ENCODE measurements at regions not wholly inside any gene's neighbourhood (a gene's known extent, or its start where the extent isn't known, plus 50 kb on each side); places are given as distances from the start of the nearest gene placed in this dataset.
A peak's percentile ranks its signal among the peaks of the same experiment; 100 is the strongest.
"Not testable (repeated sequence)": the region's sequence is repeated elsewhere in the genome, so short reads cannot be mapped to it uniquely, and the experiment has no call there.

DNA sequence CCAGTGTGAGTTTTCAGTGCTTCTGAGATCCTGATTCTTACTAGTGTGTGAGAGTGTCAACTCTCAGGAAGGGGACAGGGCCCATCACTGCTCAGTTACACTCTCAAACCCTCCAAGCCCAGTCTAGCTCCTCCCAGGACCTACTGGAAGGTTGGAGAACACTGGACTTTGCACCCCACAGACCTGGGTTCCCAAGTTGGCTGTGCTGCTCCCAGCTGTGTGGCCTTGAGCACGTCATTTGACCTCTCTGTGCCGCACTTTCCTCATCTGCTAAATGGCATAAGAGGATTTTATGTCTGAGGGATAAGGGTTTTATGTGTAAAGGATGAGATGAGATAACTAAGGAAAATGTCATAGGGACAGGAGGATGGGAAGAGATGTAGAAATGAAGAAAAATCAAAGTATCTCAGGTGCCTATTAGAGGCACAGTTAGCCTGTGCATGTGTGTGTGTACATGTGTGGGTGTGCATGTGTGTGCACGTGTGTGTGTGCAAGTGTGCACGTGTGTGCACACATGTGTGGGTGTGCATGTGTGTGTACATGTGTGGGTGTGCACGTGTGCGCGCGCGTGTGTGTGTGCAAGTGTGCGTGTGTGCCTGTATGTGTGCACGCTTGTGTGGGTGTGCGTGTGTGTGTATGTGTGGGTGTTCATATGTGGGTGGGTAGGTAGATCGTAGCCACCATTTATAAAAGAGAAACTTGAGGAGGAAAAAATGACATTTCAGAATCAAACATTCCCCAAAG is 108.0 kb upstream of the GRK3 start:
- DNase-seq; H3K9me3 Mint-ChIP-seq; ATAC-seq (replicated peaks in 1 of 2); H3K4me3 Mint-ChIP-seq; H3K27me3 Mint-ChIP-seq (ENCODE audit: low read depth): not testable (repeated sequence)
- Mint-ChIP-seq H3K4me1 (ENCODE audit: low read depth) (peaks cover 30% of the 10 kb centered on the region), H3K36me3 (ENCODE audit: insufficient read depth in 2 of 2) (peaks cover 6 to 21% of the 10 kb centered on the region in 2 donors), H3K27ac (peak overlapping the region; percentile 1)

DNA sequence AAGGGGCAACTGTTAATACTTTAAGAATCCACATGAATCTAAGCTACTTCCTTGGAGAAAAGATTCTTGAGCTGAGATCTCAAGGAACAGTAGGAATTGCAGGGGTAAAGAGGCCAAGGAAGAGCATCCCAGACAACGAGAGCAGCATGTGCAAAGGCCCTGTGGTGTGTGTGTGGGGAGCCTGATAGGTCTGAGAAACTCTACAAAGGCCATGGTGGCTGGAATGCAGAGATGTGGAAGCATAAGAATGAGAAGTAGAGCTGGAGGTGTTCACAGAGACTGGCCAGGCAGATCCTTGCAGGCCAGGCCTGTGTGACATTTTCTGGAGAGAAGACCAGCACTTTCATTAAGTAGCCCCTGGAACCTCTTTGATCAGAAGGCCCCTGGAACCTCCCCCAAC is 105.8 kb upstream of the GRK3 start:
- H3K4me1 Mint-ChIP-seq (ENCODE audit: low read depth); H3K9me3 Mint-ChIP-seq; H3K27ac Mint-ChIP-seq; ATAC-seq (replicated peaks in 1 of 2); H3K27me3 Mint-ChIP-seq (ENCODE audit: low read depth); DNase-seq; H3K4me3 Mint-ChIP-seq: not testable (repeated sequence)
- H3K36me3 Mint-ChIP-seq (ENCODE audit: insufficient read depth in 2 of 2) = peaks cover 5 to 23% of the 10 kb centered on the region in 2 donors

DNA sequence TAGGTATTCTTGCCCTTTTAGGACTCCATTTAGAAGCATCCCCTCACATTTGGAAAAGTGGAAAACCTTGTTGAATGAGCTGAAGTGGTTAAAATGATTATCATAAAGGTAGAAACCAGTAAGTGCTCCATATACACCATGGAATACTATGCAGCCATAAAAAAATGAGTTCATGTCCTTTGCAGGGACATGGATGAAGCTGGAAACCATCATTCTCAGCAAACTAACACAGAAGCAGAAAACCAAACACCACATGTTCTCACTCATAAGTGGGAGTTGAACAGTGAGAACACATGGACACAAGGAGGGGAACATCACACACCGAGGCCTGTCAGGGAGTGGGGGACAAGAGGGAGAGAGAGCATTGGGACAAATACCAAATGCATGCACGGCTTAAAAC is 103.8 kb upstream of the GRK3 start:
- not testable (repeated sequence) for H3K27ac Mint-ChIP-seq; H3K4me1 Mint-ChIP-seq (ENCODE audit: low read depth); ATAC-seq (replicated peaks in 1 of 2); DNase-seq; H3K27me3 Mint-ChIP-seq (ENCODE audit: low read depth); H3K9me3 Mint-ChIP-seq; H3K4me3 Mint-ChIP-seq
- peaks cover 4 to 17% of the 10 kb centered on the region in 2 donors for H3K36me3 Mint-ChIP-seq (ENCODE audit: insufficient read depth in 2 of 2)

DNA sequence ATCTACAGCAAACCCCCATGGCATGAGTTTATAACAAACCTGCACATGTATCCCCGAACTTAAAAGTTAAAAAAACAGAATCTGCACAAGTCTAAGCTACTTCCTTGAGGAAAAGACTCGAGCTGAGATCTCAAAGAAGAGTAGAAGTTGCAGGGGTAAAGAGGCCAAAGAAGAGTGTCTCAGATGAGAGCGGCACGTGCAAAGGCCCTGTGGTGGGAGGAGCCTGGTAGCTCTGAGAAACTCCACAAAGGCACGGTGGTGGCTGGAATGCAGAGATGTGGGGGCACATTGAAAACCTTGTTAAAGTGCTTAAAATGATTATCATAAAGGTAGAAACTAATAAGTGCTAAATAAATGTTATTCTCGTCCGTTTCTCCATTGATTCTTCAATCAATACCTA is 103.2 kb upstream of the GRK3 start:
- H3K4me1 Mint-ChIP-seq (ENCODE audit: low read depth) = peaks cover 7% of the 10 kb centered on the region
- no peaks in the 10 kb centered on the region for H3K27me3 Mint-ChIP-seq (ENCODE audit: low read depth)
- peaks cover 4 to 20% of the 10 kb centered on the region in 2 donors for H3K36me3 Mint-ChIP-seq (ENCODE audit: insufficient read depth in 2 of 2)
- no peak overlapping the region for H3K27ac Mint-ChIP-seq
- DNase-seq = no peak
- no peak for ATAC-seq (replicated peaks in 1 of 2)
- H3K9me3 Mint-ChIP-seq = no peaks in the 10 kb centered on the region
- H3K4me3 Mint-ChIP-seq = no peak overlapping the region

DNA sequence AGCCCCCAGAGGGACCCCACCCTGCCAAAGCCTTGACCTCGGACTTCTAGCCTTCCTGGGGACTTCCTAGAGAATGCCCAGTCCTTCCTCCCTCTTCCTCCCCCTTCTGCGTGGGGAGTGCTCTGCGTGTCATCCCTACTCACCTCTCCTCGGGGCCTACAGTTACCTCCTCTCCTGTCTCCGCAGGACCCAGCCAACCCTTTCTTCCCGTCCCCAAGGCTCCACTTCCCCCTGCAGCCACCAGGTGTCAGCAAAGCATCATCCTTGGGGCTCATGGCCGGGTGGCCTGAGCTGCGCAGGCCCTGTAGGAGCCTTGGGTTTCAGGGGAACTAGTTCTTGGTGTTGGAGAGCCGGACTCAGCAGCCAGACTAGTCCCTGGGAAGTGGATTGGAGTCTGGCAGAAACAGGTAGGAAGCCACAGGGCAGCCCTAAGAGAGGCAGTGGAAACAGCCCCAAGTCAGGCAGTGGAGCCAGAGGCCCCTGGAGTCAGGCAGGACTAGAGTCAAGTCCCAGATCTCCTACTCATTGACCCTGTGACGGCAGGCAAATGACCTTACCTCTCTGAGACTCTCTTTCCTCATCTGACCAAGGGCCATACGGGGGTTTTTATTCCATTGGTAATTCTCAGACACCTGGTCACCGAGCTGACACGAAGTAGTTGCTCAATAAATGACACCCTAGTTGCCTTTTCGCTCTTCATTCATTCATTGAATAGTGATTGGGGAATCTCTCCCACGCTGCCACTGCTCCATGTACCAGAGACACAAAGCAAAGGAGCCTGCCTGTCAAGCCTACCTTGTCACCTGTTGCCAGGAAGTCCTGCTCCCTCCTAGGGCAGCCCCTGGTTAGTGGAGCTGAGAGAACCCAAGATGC is 101.8 kb upstream of the GRK3 start:
- H3K4me1 Mint-ChIP-seq (ENCODE audit: low read depth); H3K27me3 Mint-ChIP-seq (ENCODE audit: low read depth); H3K4me3 Mint-ChIP-seq; H3K9me3 Mint-ChIP-seq: not testable (repeated sequence)
- ATAC-seq (replicated peaks in 1 of 2) = peak; percentile 95 to 97
- Mint-ChIP-seq H3K27ac (peak overlapping the region; percentile 19), H3K36me3 (ENCODE audit: insufficient read depth in 2 of 2) (peaks cover 0 to 20% of the 10 kb centered on the region in 2 donors)
- peak; percentile 75 to 87 for DNase-seq

DNA sequence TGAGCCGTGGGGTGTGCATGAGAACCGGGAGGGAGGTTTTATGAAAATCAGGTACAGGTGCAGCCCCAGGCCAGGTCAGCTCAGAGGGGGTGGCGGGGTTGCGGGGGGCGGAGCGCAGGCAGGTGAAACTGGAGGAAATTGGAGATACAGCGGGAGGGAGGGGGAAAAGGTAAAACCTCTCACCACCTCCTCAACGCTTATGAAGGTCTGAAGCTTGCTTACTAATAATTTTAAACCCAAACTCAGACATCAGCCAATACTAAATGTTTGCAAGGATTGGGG is 101.2 kb upstream of the GRK3 start:
- not testable (repeated sequence) for H3K4me3 Mint-ChIP-seq; ATAC-seq (replicated peaks in 1 of 2); H3K27ac Mint-ChIP-seq; H3K9me3 Mint-ChIP-seq; DNase-seq; H3K27me3 Mint-ChIP-seq (ENCODE audit: low read depth); H3K4me1 Mint-ChIP-seq (ENCODE audit: low read depth)
- H3K36me3 Mint-ChIP-seq (ENCODE audit: insufficient read depth in 2 of 2) = peaks cover 0 to 20% of the 10 kb centered on the region in 2 donors

DNA sequence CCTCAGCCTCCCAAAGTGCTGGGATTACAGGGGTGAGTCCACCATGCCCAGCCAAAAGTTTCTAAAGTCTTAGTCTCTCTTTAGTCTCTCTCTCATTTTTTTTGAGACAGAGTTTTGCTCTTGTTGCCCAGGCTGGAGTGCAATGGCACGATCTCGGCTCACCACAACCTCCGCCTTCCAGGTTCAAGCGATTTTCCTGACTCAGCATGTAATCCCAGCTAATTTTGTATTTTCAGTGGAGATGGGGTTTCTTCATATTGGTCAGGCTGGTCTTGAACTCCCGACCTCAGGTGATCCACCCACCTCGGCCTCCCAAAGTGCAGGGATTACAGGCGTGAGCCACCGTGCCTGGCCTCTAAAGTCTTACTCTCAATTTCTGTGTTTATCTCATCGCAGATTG is 100.1 kb upstream of the GRK3 start:
- not testable (repeated sequence) for H3K9me3 Mint-ChIP-seq; H3K27me3 Mint-ChIP-seq (ENCODE audit: low read depth); H3K4me1 Mint-ChIP-seq (ENCODE audit: low read depth); H3K4me3 Mint-ChIP-seq; DNase-seq; H3K27ac Mint-ChIP-seq; ATAC-seq (replicated peaks in 1 of 2)
- H3K36me3 Mint-ChIP-seq (ENCODE audit: insufficient read depth in 2 of 2) = peaks cover 0 to 20% of the 10 kb centered on the region in 2 donors

DNA sequence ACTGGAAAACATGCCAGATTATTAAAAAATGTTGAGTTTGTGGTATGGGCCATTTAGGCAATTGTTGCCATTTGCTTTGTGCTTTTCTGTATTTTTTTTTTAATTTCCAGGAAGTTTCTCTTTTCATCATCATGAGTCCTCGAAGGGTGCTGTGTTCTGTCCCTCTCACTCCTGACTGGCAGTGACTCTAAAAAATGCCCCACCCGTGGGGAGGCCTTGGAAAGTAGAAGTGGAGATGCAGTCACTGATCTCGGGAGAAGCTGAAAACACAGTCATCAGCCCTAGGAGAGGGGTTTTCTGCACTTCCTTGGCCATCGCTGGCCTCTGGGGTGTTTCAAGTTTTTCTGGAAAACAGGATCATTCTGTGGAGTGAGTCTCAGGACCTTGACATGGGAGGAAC is 98.5 kb upstream of the GRK3 start:
- no peak for ATAC-seq (replicated peaks in 1 of 2)
- no peak overlapping the region for H3K4me3 Mint-ChIP-seq
- H3K4me1 Mint-ChIP-seq (ENCODE audit: low read depth) = peaks cover 7% of the 10 kb centered on the region
- no peak for DNase-seq
- no peaks in the 10 kb centered on the region for H3K27me3 Mint-ChIP-seq (ENCODE audit: low read depth)
- H3K9me3 Mint-ChIP-seq = no peaks in the 10 kb centered on the region
- H3K36me3 Mint-ChIP-seq (ENCODE audit: insufficient read depth in 2 of 2) = peaks cover 0 to 11% of the 10 kb centered on the region in 2 donors
- peak overlapping the region; percentile 94 for H3K27ac Mint-ChIP-seq

DNA sequence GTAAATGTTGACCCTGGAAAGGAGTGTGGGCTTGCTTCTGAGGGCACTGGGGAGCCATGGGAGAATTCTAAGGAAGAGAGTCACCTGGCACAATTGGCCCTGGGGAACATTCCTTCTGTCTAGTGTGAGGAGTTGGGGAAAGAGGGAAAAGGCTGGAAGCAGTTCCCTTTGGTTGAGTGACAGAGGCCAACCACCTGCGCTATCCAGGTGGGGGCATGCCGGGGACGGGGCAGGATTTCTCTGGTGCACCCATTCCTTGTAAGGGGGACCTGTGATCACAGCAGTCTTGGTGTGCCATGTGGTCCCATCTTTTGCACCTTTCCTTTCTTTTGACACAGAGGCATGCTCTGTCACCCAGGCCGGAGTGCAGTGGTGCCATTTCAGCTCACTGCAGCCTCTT is 92.1 kb upstream of the GRK3 start:
- DNase-seq (no peak), ATAC-seq (replicated peaks in 1 of 2) (no peak)
- Mint-ChIP-seq H3K9me3 (peaks cover 0 to 6% of the 10 kb centered on the region in 2 donors), H3K36me3 (ENCODE audit: insufficient read depth in 2 of 2) (peaks cover 0 to 6% of the 10 kb centered on the region in 2 donors), H3K4me3 (no peak overlapping the region), H3K27me3 (ENCODE audit: low read depth) (no peaks in the 10 kb centered on the region), H3K4me1 (ENCODE audit: low read depth) (peaks cover 8% of the 10 kb centered on the region), H3K27ac (no peak overlapping the region)

DNA sequence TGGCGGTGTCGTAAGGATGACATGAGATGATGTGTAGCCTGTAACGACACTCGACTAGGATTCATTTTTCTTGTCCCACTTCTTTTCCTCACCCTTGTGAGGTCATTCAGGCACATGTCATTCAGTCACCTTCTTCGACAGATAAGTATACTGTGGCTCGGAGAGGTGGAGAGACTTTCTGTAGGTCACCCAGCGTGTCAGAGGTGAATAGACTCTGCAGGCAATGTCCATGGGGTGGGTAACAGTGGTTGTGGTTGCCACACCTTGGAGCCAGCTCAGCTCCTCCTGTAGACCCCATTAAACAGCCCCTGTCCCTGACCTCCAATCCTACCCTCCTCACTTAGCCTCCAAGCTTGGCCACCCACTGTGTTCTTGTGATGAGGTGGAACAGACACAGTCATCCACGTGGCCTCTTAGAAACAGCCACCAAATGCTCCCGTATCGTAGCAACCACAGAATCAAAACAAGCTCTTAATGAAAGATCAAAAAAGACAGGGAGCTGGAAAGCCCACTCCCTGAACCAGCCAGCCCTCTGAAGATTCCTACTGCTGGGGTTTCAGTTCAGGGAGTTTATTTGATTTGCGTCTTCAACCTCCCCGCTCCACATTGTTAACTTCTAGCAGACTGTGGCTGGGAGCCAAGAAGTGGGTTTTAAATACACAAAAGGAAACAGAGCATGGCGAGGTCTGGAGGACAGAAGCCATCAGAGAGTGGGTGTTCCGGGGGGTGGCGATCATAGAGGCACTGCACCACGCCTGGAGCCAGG is 89.0 kb upstream of the GRK3 start:
- H3K27ac Mint-ChIP-seq = no peak overlapping the region
- ATAC-seq (replicated peaks in 1 of 2) = peak; percentile 60 to 65
- H3K4me1 Mint-ChIP-seq (ENCODE audit: low read depth) = peaks cover 8% of the 10 kb centered on the region
- peaks cover 0 to 9% of the 10 kb centered on the region in 2 donors for H3K36me3 Mint-ChIP-seq (ENCODE audit: insufficient read depth in 2 of 2)
- peaks cover 0 to 6% of the 10 kb centered on the region in 2 donors for H3K9me3 Mint-ChIP-seq
- no peak for DNase-seq
- H3K27me3 Mint-ChIP-seq (ENCODE audit: low read depth) = no peaks in the 10 kb centered on the region
- no peak overlapping the region for H3K4me3 Mint-ChIP-seq

DNA sequence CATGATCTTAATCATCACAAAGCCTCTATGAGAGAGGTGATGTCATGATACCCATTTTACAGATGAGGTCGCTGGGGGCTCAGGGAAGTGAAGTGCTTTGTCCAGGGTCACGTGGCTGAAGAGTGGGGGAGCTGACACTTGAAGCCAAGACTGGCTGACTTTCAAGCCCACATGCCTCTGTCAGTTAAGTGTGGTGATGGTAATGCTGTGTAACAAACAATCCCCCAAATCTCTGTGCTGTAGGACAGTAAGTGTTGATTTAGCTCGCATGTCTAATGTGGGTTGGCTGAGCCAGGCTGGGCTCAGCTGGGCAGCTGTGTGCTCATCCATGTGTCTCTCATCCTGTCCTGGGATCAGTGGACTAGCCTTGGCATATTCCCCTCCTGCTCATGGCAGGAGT is 87.1 kb upstream of the GRK3 start:
- DNase-seq = no peak
- Mint-ChIP-seq H3K9me3 (peaks cover 0 to 6% of the 10 kb centered on the region in 2 donors), H3K27ac (no peak overlapping the region), H3K4me3 (no peak overlapping the region), H3K36me3 (ENCODE audit: insufficient read depth in 2 of 2) (peaks cover 0 to 19% of the 10 kb centered on the region in 2 donors), H3K27me3 (ENCODE audit: low read depth) (no peaks in the 10 kb centered on the region), H3K4me1 (ENCODE audit: low read depth) (peaks cover 8% of the 10 kb centered on the region)
- no peak for ATAC-seq (replicated peaks in 1 of 2)

DNA sequence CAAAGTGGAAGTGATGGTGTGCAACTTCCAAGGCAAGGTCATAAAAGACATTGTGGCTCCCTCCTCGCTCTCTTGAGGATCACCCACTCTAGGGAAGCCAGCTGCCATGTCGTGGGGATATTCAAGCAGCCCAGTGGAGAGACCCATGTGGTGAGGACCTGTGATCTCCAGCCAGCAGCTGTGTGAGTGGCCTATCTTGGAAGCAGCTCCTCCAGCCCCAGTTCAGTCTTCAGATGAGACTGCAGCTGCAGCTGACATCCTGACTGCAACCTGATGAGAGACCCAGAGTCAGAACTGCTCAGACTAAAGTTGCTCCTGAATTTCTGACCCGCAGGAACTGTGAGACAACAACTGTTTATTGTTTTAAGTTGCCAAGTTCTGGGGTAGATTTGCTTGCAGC is 86.4 kb upstream of the GRK3 start:
- ATAC-seq (replicated peaks in 1 of 2) (no peak), DNase-seq (no peak)
- Mint-ChIP-seq H3K9me3 (peaks cover 0 to 6% of the 10 kb centered on the region in 2 donors), H3K4me1 (ENCODE audit: low read depth) (peaks cover 8% of the 10 kb centered on the region), H3K36me3 (ENCODE audit: insufficient read depth in 2 of 2) (peaks cover 0 to 23% of the 10 kb centered on the region in 2 donors), H3K27ac (no peak overlapping the region), H3K27me3 (ENCODE audit: low read depth) (no peaks in the 10 kb centered on the region), H3K4me3 (no peak overlapping the region)

DNA sequence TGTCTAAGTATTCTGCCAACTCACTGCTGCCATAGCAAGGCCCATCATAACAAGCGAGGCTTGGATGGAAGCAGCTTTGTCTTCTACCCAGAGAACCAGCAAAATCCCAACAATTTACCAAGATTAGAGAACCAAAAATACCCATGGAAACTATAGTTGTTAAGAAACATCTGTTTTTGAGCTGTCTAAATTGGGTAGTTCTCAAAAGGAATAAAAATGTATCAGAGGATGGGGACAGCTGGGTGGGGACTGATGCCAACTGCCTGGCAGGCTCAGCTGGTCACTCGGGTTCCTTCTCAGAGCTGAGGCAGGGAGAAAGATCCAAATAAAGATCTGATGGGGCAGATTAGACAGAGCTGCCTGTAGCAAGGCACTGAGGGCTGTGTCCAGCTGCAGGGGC is 85.9 kb upstream of the GRK3 start:
- Mint-ChIP-seq H3K4me3 (no peak overlapping the region), H3K27ac (no peak overlapping the region), H3K4me1 (ENCODE audit: low read depth) (peaks cover 8% of the 10 kb centered on the region), H3K9me3 (peaks cover 0 to 6% of the 10 kb centered on the region in 2 donors), H3K27me3 (ENCODE audit: low read depth) (no peaks in the 10 kb centered on the region), H3K36me3 (ENCODE audit: insufficient read depth in 2 of 2) (peaks cover 0 to 23% of the 10 kb centered on the region in 2 donors)
- DNase-seq = no peak
- no peak for ATAC-seq (replicated peaks in 1 of 2)
